HAP-1 (cell line): ENCODE measurements at regions not wholly inside any gene's neighbourhood (a gene's known extent, or its start where the extent isn't known, plus 50 kb on each side); places are given as distances from the start of the nearest gene placed in this dataset.
"Not testable (repeated sequence)": the region's sequence is repeated elsewhere in the genome, so short reads cannot be mapped to it uniquely, and the experiment has no call there.

Experiments used
- DNase-seq, 2 experiments: peaks; one replicate each; pipeline ENCODE4 v3.0.0-alpha.2; 2016 to 2020; ENCODE audit warnings: low spot score in 2 of 2
- H3K27me3 ChIP-seq: fragments of 250-450 bp; sonication (Bioruptor Pico); 2 replicates; pipeline ENCODE4 v1.5.1; 2020; ENCODE audit warnings: low read depth, mild to moderate bottlenecking, moderate library complexity
- H3K36me3 ChIP-seq: fragments of 250-450 bp; sonication (Bioruptor Pico); replicated peaks from 2 replicates; pipeline ENCODE4 v1.5.1; 2020; ENCODE audit warnings: mild to moderate bottlenecking
- H3K4me1 ChIP-seq: fragments of 250-450 bp; sonication (Bioruptor Pico); 2 replicates; pipeline ENCODE4 v1.5.1; 2020; ENCODE audit warnings: mild to moderate bottlenecking
- H3K4me3 ChIP-seq: fragments of 250-450 bp; sonication (Bioruptor Pico); 2 replicates; pipeline ENCODE4 v1.5.1; 2020; ENCODE audit warnings: mild to moderate bottlenecking, moderate library complexity
- H3K9me3 ChIP-seq: fragments of 250-450 bp; sonication (Bioruptor Pico); 2 replicates; pipeline ENCODE4 v1.5.1; 2020; ENCODE audit warnings: mild to moderate bottlenecking, moderate library complexity
- in situ Hi-C: fragments of 300-500 bp; cut with MboI; formaldehyde crosslinking; loops from 3 replicates; pipeline ENCODE4 v1.14.3; 2020; ENCODE audit warnings: low sequenced_read_pairs, inconsistent platforms, mixed read lengths

GRCh38 chr10:131831561-131831960 is 69.2 kb upstream of the PPP2R2D start:
- no peak overlapping the region for H3K4me3 ChIP-seq
- no peak for DNase-seq
- in situ Hi-C loops: no loop called here
- no peaks in the 10 kb centered on the region for H3K36me3 ChIP-seq
- H3K9me3 ChIP-seq: no peaks in the 10 kb centered on the region
- no peaks in the 10 kb centered on the region for H3K4me1 ChIP-seq
- H3K27me3 ChIP-seq: no peaks in the 10 kb centered on the region

GRCh38 chr10:131832056-131832685 is 68.6 kb upstream of the PPP2R2D start:
- Histone ChIP-seq H3K9me3 (no peaks in the 10 kb centered on the region), H3K36me3 (no peaks in the 10 kb centered on the region), H3K27me3 (no peaks in the 10 kb centered on the region), H3K4me1 (no peaks in the 10 kb centered on the region), H3K4me3 (no peak overlapping the region)
- in situ Hi-C loops: no loop called here
- DNase-seq: no peak

GRCh38 chr10:131833013-131833412 is 67.8 kb upstream of the PPP2R2D start:
- in situ Hi-C loops: no loop called here
- Histone ChIP-seq H3K9me3 (no peaks in the 10 kb centered on the region), H3K36me3 (no peaks in the 10 kb centered on the region), H3K27me3 (no peaks in the 10 kb centered on the region), H3K4me3 (no peak overlapping the region), H3K4me1 (no peaks in the 10 kb centered on the region)
- no peak for DNase-seq

- peaks cover 4% of the 10 kb centered on the region; the same call in 1 of the 2 replicates for H3K27me3 ChIP-seq
- DNase-seq: no peak
- no peak overlapping the region for H3K4me3 ChIP-seq
- in situ Hi-C loops: no loop called here
- H3K4me1 ChIP-seq: no peaks in the 10 kb centered on the region
- no peaks in the 10 kb centered on the region for H3K9me3 ChIP-seq
- H3K36me3 ChIP-seq: no peaks in the 10 kb centered on the region
Measured at GRCh38 chr10:131833446-131834080, 67.2 kb upstream of the PPP2R2D start.

DNA sequence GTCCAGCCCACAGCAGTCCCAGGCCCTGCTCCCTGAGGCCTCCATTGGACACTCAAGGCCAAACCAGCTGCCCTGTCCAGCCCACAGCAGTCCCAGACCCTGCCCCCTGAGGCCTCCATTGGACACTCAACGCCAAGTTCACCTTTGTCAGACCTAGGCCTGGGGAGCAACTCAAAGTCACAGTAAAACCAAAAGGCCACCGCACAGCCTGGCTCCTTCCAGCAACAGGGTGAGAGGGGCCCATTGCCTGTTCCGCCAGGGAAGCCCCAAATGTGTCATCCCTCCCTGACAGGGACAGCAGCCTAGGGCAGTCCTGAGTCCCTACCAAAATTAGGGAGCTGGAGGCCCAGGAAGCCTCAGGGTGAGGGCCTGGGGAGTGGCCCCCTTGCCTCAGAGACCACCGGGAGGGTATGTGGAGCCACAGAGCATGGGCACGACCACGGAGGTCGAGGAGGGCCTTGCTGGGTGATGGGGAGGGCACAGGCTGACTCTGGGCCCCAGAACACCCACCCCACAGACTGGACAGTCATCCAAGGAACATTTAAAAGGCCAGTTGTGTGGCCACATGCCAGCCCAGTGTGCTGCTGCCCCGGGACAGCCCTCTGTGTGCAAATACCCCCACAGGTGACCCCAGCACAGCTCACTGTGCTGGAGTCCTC is 66.5 kb upstream of the PPP2R2D start:
- H3K27me3 ChIP-seq: peaks cover 4% of the 10 kb centered on the region; the same call in 1 of the 2 replicates
- no peaks in the 10 kb centered on the region for H3K36me3 ChIP-seq
- no peaks in the 10 kb centered on the region for H3K4me1 ChIP-seq
- in situ Hi-C loops: no loop called here
- no peaks in the 10 kb centered on the region for H3K9me3 ChIP-seq
- no peak overlapping the region for H3K4me3 ChIP-seq
- no peak for DNase-seq

- H3K36me3 ChIP-seq: no peaks in the 10 kb centered on the region
- no peaks in the 10 kb centered on the region for H3K4me1 ChIP-seq
- no peak overlapping the region for H3K4me3 ChIP-seq
- H3K9me3 ChIP-seq: no peaks in the 10 kb centered on the region
- DNase-seq: peak in 1 of 2 experiments; percentile 5
- peaks cover 4% of the 10 kb centered on the region; the same call in 1 of the 2 replicates for H3K27me3 ChIP-seq
- in situ Hi-C loops: no loop called here
Measured at GRCh38 chr10:131838966-131839742, 61.7 kb upstream of the PPP2R2D start.

- H3K4me3 ChIP-seq, in situ Hi-C loops, H3K27me3 ChIP-seq, H3K36me3 ChIP-seq, H3K4me1 ChIP-seq, H3K9me3 ChIP-seq: not testable (repeated sequence)
- peak in 1 of 2 experiments; percentile 31 for DNase-seq
Measured at GRCh38 chr10:131839880-131840787, 60.7 kb upstream of the PPP2R2D start.

DNA sequence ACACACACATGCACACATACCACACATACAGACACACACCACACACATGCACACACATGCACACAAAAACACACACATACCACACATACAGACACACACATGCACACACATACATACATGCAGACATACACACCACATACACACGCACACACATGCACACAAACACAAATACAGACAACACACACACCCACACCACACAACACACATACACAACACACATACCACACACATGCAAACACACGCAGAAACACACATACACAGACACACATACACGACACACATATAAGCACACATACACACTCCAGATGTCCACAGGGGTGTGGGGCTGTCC is 60.1 kb upstream of the PPP2R2D start:
- Histone ChIP-seq H3K9me3 (no peaks in the 10 kb centered on the region), H3K4me1 (no peaks in the 10 kb centered on the region), H3K4me3 (no peak overlapping the region), H3K27me3 (peaks cover 4% of the 10 kb centered on the region; the same call in 1 of the 2 replicates), H3K36me3 (no peaks in the 10 kb centered on the region)
- in situ Hi-C loops: no loop called here
- DNase-seq: no peak

DNA sequence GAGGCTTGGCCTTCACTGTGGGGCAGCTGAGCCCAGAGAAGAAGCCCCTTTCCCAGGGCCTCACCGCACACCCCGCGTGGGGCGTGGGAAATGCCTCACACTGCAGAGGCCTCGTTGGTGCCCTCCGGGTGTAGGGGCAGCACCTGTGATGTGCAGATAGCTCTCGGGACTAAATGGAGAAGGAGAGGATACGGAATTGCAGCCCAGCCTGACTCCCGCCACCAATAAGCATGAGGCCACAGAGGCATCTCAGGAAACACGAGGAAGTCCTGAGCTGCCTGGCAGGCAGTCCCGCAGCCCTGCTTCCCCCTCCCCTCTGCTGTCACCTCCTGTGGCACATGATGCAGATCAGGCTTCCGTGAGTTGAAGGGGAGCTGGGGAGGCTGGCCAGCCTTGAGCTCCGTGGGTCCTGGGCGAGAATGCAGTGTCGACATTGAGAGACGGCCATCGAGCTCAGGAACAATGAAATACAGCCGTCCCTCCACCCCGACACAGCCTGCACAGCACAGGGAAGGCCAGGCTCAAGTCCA is 59.6 kb upstream of the PPP2R2D start:
- Histone ChIP-seq H3K4me3 (no peak overlapping the region), H3K27me3 (peaks cover 4% of the 10 kb centered on the region; the same call in 1 of the 2 replicates), H3K9me3 (no peaks in the 10 kb centered on the region), H3K4me1 (no peaks in the 10 kb centered on the region), H3K36me3 (no peaks in the 10 kb centered on the region)
- no peak for DNase-seq
- in situ Hi-C loops: no loop called here

DNA sequence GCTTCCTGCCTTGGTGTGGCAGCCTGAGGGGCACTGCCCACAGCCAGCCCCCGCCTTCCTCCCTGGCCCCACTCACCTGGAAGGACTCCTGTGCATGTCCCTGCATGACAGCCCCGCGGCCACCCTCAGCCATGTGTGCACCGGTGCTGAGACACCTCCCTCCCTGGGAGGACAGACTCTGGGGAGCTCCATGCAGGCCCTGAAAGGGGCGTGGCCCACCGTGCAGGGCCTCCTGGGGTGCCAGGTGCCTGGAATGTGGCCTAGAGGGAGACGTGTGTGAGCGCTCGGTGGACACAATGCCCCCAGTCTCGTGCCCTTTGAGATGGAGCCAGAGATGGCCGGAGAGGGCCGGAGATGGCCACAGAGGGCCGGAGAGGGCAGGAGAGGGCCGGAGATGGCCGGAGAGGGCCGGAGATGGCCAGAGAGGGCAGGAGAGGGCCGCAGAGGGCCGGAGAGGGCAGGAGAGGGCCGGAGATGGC is 59.1 kb upstream of the PPP2R2D start:
- Histone ChIP-seq H3K9me3 (no peaks in the 10 kb centered on the region), H3K4me3 (no peak overlapping the region), H3K36me3 (no peaks in the 10 kb centered on the region), H3K4me1 (no peaks in the 10 kb centered on the region), H3K27me3 (peaks cover 4% of the 10 kb centered on the region; the same call in 1 of the 2 replicates)
- DNase-seq: no peak
- in situ Hi-C loops: no loop called here

DNA sequence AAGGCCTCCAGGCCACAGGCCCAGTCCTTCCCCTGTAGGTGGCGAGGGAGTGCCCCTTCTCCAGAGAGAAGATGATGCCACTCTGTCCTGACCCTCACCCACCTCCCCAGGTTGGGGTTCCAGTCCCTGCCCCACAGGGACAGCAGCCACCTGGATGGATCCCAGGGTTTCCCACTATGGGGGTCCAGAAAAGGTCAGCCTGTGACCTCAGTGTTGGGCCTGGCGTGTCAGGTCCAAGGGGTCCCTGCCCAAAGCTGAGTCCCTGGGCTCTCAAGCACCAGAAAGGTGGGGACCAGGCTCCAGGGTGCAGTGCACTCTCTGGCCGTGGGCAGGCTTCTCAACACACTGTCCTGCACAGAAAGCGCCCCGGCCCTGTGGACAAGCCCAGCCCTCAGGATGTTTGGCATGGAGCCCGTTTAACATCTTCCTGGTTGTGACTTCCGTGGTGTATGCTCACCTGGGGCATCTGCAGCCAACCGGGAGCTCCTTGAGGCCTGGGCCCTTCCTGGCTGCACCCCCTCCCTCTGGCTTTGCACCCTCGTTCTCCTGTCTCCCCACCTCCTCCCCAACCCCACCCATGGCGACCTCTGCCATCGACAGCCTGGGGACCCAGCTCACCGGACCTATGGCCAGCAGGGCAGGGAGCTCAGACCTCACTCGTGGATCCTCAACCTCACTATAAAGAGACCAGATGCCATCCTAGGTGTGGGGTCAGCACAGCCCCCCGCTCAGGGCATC is 58.3 kb upstream of the PPP2R2D start:
- Histone ChIP-seq H3K36me3 (no peaks in the 10 kb centered on the region), H3K4me1 (no peaks in the 10 kb centered on the region), H3K4me3 (no peak overlapping the region), H3K9me3 (no peaks in the 10 kb centered on the region), H3K27me3 (peaks cover 4% of the 10 kb centered on the region; the same call in 1 of the 2 replicates)
- in situ Hi-C loops: no loop called here
- no peak for DNase-seq

DNA sequence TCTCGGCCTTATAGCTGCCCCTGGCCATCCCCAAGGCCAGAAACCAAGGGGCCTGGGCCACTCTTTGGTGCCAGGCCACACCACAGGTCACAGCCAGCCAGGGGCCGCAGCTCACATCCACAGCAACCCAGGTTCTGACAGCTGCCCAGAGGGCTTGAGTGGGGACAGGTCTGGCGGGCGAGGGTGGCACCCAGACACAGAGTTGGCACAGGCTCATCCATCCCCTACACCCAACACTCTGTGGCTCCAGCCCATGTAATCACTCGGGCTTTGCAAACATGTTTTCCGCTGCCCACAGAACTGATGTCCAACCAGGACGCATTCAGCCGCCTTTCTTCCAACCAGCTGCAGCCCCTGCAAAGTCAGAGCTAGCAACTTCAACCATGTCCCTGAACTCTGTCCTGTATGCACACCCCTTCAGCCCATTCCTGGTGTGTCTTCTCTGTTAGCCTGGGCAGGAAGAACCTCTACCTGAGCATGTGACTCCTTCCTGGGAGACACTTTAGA is 57.7 kb upstream of the PPP2R2D start:
- Histone ChIP-seq H3K36me3 (no peaks in the 10 kb centered on the region), H3K4me3 (no peak overlapping the region), H3K4me1 (no peaks in the 10 kb centered on the region), H3K9me3 (no peaks in the 10 kb centered on the region), H3K27me3 (peaks cover 5% of the 10 kb centered on the region; the same call in 1 of the 2 replicates)
- in situ Hi-C loops: no loop called here
- no peak for DNase-seq
